GM12878 (cell line): ENCODE measurements at regions not wholly inside any gene's neighbourhood (a gene's known extent, or its start where the extent isn't known, plus 50 kb on each side); places are given as distances from the start of the nearest gene placed in this dataset.

Source experiments
- ATAC-seq: fragments of 200-7000 bp; cut with Tn5 transposase; 3 replicates; pipeline ENCODE4 v1.9.1; 2020; ENCODE audit warnings: mild to moderate bottlenecking, moderate library complexity
- BruUV-seq: library from RNA; stranded (reverse); fragments of 400-500 nt; replicated peaks from 2 replicates; lab custom pipeline; 2021; lab: Mats Ljungman, UMichigan
- CTCF ChIA-PET: fragments of 300-600 bp; sonication (Branson Sonifier 250); formaldehyde crosslinking; extraction: SDS; loops from one replicate; lab custom pipeline; 2021; ENCODE audit warnings: inconsistent platforms; lab: Yijun Ruan, JAX
- POLR2A ChIA-PET: fragments of 350-600 bp; formaldehyde crosslinking; extraction: SDS; loops from one replicate; lab custom pipeline; 2021; ENCODE audit warnings: inconsistent platforms; lab: Charles Lee
- RAD21 ChIA-PET: fragments of 300-600 bp; sonication (Branson Sonifier 250); formaldehyde crosslinking; loops from one replicate; lab custom pipeline; 2023; ENCODE audit warnings: antibody characterized with exemption; ENCODE audit not compliant: unreplicated experiment; lab: Charles Lee
- SMC1A ChIA-PET: fragments of 300-600 bp; sonication (Branson Sonifier 250); formaldehyde crosslinking; loops from one replicate; lab custom pipeline; 2023; ENCODE audit not compliant: unreplicated experiment, uncharacterized antibody; lab: Charles Lee
- DNase-seq: peaks from one replicate; pipeline ENCODE4 v3.0.0-alpha.2; 2011; ENCODE audit warnings: low read depth, low spot score
- FAIRE-seq: peaks from 3 replicates; lab custom pipeline; 2011; peaks lifted over from hg19 to GRCh38; lab: Jason Lieb, UNC
- H2AFZ ChIP-seq: 2 replicates; pipeline ENCODE4 v1.6.0; 2011; ENCODE audit warnings: low read depth, low read length, control low read depth; ENCODE audit not compliant: control insufficient read depth
- H3K27ac ChIP-seq: 2 replicates; pipeline ENCODE4 v1.5.1; 2011; ENCODE audit warnings: control low read depth; ENCODE audit not compliant: control insufficient read depth, insufficient read depth
- H3K27me3 ChIP-seq, 2 experiments: replicated peaks in 1 of 2; 2 replicates each; pipeline versions ENCODE4 v1.6.0 to v1.6.1; 2011; ENCODE audit warnings: low read length in 1 of 2; ENCODE audit not compliant: control insufficient read depth in 2 of 2, insufficient read depth in 2 of 2
- H3K36me3 ChIP-seq, 2 experiments: 2 replicates each; pipeline ENCODE4 v1.5.1; 2011; ENCODE audit warnings: low read length in 1 of 2; ENCODE audit not compliant: control insufficient read depth in 2 of 2, insufficient read depth in 2 of 2
- H3K4me1 ChIP-seq: 2 replicates; pipeline ENCODE4 v1.6.1; 2011; ENCODE audit warnings: mild to moderate bottlenecking, low read length, moderate library complexity, mixed read lengths; ENCODE audit not compliant: control insufficient read depth, insufficient read depth
- H3K4me2 ChIP-seq: 2 replicates; pipeline ENCODE4 v1.6.0; 2011; ENCODE audit warnings: control low read depth; ENCODE audit not compliant: control insufficient read depth, insufficient read depth
- H3K4me3 ChIP-seq: fragments of 200-600 bp; sonication (generic); 2 replicates; pipeline ENCODE4 v1.5.1; 2016
- H3K79me2 ChIP-seq: 2 replicates; pipeline ENCODE4 v1.6.0; 2011; ENCODE audit warnings: low read length; ENCODE audit not compliant: control insufficient read depth, insufficient read depth
- H3K9ac ChIP-seq: 2 replicates; pipeline ENCODE4 v1.8.0; 2011; ENCODE audit warnings: low read length, control low read depth, mixed read lengths; ENCODE audit not compliant: control insufficient read depth, insufficient read depth
- H3K9me3 ChIP-seq: replicated peaks from 3 replicates; pipeline ENCODE4 v1.5.1; 2011; ENCODE audit warnings: mild to moderate bottlenecking, low read length; ENCODE audit not compliant: control insufficient read depth, insufficient read depth
- H4K20me1 ChIP-seq: 2 replicates; pipeline ENCODE4 v1.6.0; 2011; ENCODE audit not compliant: control insufficient read depth, insufficient read depth
- BMI1 ChIP-seq: fragments of 450-650 bp; IDR thresholded peaks from 2 replicates; pipeline ENCODE4 v1.6.1; 2016; ENCODE audit warnings: mild to moderate bottlenecking, moderate library complexity, borderline replicate concordance
- E2F8 ChIP-seq: fragments of 450-650 bp; IDR thresholded peaks from 2 replicates; pipeline ENCODE4 v1.6.1; 2018; ENCODE audit warnings: mild to moderate bottlenecking, low read depth, moderate library complexity; ENCODE audit not compliant: partially characterized antibody
- ESRRA ChIP-seq: IDR thresholded peaks from 2 replicates; pipeline ENCODE4 v1.6.1; 2012; ENCODE audit warnings: mild to moderate bottlenecking, low read length, improper control_type of control experiment
- FOXM1 ChIP-seq: IDR thresholded peaks from 2 replicates; pipeline ENCODE4 v1.6.1; 2012; ENCODE audit warnings: low read depth, mild to moderate bottlenecking, inconsistent platforms, low read length, moderate library complexity
- HCFC1 ChIP-seq: fragments of 150-350 bp; IDR thresholded peaks from 2 replicates; pipeline ENCODE4 v1.6.1; 2014; ENCODE audit warnings: low read length
- KDM1A ChIP-seq: fragments of 200-600 bp; sonication (generic); IDR thresholded peaks from 2 replicates; pipeline ENCODE4 v1.6.1; 2016; ENCODE audit warnings: borderline replicate concordance
- SIN3A ChIP-seq: IDR thresholded peaks from 2 replicates; pipeline ENCODE4 v1.6.1; 2012; ENCODE audit warnings: low read depth, low read length, improper control_type of control experiment
- SMAD5 ChIP-seq: IDR thresholded peaks from 2 replicates; pipeline ENCODE4 v1.6.1; 2016; ENCODE audit warnings: antibody characterized with exemption, low read depth
- WRNIP1 ChIP-seq: IDR thresholded peaks from 2 replicates; pipeline ENCODE4 v1.6.1; 2011; ENCODE audit warnings: low read depth, low read length, improper control_type of control experiment, borderline replicate concordance
- WGBS: methylation state at CpG from one replicate; pipeline ENCODE4 v1.1.6; 2016; ENCODE audit warnings: low lambda C conversion rate; ENCODE audit not compliant: insufficient replicate concordance, insufficient coverage; ENCODE audit errors: missing lambda C conversion rate; 5-methylcytosine and 5-hydroxymethylcytosine counted together
- in situ Hi-C: fragments of 300-500 bp; cut with MboI; formaldehyde crosslinking; loops from 9 replicates; pipeline ENCODE4 v1.14.3; 2018; ENCODE audit warnings: mixed read lengths
- intact Hi-C: fragments of 100-400 bp; cut with micrococcal nuclease; formaldehyde crosslinking; loops from one replicate; pipeline ENCODE4 v1.14.2; 2022; ENCODE audit not compliant: unreplicated experiment

GRCh38 chr2:235333076-235333475, 160.8 kb upstream of the AGAP1 start:
- H2AFZ ChIP-seq = no peak overlapping the region
- H3K36me3 ChIP-seq = no peaks in the 10 kb centered on the region
- ChIA-PET SMC1A (no interaction called here), CTCF (no interaction called here), RAD21 (no interaction called here), POLR2A (no interaction called here)
- H3K4me3 ChIP-seq = no peak overlapping the region
- BruUV-seq = no TSS peak
- no peaks in the 10 kb centered on the region for H3K9me3 ChIP-seq
- H3K4me1 ChIP-seq = no peaks in the 10 kb centered on the region
- no peak overlapping the region for H3K27ac ChIP-seq
- FAIRE-seq (no peak), ATAC-seq (no peak), DNase-seq (no peak)
- TF ChIP-seq FOXM1 (no peak), ESRRA (no peak), BMI1 (no peak), WRNIP1 (no peak), E2F8 (no peak), SMAD5 (no peak), KDM1A (no peak), SIN3A (no peak), HCFC1 (no peak)
- 2% methylated on average over 5 of the region's 5 CpGs for WGBS
- no peaks in the 10 kb centered on the region for H3K79me2 ChIP-seq
- no peak overlapping the region for H3K9ac ChIP-seq
- intact Hi-C loops (no loop called here), in situ Hi-C loops (no loop called here)
- no peaks in the 10 kb centered on the region for H3K27me3 ChIP-seq
- no peak overlapping the region for H3K4me2 ChIP-seq
- no peaks in the 10 kb centered on the region for H4K20me1 ChIP-seq
